GM18858 (cell line): ENCODE measurements at regions not wholly inside any gene's neighbourhood (a gene's known extent, or its start where the extent isn't known, plus 50 kb on each side); places are given as distances from the start of the nearest gene placed in this dataset.

Experiments
- ATAC-seq: cut with Tn5 transposase; IDR thresholded peaks from one replicate; pipeline ENCODE4 v1.9.1; 2021; ENCODE audit not compliant: unreplicated experiment

DNA sequence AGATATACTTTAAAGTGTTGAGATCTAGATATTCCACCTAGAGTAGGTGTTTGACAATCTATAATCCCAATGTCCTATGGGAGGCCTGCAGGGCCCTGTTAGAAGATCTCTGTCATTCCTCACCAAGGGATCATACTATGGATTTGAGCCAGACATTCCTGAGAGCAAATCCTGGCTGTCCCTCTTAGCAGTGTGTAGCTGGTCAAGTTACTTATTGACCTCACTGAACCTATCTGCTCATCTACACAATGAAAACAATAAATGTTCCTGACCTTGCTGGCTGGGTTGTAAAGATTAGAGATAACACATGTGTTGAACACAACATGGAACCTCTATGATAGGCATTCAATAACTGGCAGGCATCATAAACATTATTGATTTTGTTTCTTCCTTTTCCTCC, 265.6 kb upstream of the ATP11B start:
- ATAC-seq: no peak

DNA sequence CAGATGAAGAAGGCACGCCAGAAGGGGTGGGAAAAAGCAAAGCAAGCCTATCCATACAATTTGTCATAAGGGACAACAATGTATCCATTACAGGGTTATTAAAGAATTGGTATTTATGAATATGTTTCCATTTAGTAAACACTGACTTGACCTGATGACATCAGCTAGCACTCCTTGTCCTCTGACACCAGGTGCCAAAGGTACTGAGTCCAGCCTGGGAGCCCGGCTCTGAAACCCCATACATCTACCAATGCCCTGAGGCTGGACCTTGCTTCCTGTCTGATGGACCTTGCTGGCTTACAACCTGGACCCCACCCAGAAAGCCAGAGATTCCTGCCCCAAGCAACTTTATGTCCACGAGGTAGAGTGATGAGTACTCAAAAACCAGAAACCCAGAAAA, 263.0 kb upstream of the ATP11B start:
- ATAC-seq: no peak

DNA sequence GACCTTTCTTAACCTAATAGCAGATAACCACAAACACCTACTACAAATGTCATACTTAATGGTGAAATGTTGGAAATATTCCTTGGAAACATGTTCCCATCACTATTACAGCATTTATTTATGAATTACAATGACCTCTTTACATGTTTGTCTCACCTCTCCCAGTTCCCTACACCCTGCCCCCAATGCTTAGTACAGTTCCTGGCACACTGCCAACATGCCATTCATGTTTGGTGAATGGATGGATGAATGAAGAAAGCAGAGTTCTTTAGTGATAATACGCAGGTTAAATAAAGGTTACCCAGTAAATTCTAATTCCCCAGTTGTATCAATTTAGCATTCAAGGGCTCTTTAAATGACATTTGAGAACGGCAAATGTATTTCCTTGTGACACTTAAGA, 259.9 kb upstream of the ATP11B start:
- no peak for ATAC-seq

DNA sequence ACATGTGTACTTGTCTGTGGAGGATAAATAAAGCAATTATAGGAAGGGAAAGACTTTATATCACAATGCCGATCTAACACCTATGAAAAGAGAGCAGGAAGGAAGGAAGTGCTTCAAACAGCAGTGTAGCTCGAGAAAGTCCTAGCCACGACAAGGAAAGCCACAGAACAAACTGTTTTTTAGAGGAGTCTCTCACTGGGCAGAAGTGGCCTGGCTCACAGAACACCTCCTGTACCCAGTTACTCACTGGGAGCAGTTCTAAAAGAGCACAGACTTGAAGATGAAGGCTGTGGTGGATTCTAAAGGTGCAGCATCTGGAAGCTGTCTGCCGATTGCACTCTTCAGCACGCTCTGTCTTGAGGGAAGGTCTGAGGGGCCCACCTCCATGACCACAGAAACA, 248.8 kb upstream of the ATP11B start:
- no peak for ATAC-seq

DNA sequence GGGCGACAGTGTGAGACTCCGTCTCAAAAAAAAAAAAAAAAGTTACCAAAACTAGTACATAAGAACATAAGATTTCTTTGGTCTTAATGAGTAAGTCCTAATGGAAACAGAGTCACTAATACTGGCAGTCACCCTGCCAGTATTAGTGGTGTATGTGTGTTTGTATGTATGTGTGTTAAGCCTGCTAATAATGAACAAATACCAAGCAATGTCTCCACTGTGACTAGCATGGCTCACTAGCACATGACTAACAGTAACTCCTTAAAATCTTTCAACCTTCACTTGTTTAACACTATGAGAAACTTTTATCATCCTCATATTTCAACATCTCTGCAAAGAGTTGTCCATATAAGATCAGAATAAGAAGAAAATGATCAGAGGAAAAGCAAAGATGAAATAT, 231.0 kb upstream of the ATP11B start:
- ATAC-seq: no peak

DNA sequence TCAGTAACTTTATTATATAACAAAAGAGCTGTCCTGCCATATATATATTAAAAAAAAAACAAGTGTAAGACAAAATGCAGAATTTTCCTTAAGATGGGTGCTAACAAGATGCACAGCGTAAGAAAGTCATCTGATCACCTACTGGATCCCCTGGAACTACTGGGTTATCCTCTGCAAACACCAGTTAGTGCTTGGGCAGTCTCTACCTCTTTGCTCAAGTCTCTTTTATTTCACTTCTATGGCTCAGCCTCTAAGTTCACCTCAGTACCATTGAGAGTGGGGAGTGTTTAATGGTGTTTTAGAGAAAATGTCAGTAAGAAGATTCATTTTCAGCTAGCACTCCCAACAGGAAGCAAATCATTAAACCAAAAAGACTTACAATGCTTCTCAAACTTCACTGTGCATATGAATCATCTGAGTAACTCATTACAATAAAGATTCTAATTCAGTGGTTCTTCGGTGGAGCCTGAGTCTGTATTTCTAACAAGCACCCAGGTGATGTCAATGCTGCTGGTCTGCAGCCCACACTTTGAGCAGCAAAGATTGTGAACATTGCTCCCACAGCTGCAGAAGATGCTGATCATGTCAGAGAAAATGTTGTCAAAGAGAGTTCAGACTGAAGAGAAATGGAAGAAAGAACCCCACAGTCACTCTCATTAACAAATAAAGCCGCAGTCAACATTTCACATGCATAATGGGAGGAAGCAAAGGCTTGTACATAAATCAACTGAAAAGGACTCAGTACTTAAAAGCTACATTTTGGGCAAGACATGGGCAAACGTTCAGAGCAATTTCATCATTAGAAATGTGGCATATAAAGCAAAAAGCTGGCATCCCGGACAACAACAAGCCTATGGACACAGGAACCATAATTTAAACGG, 227.1 kb upstream of the ATP11B start:
- no peak for ATAC-seq

DNA sequence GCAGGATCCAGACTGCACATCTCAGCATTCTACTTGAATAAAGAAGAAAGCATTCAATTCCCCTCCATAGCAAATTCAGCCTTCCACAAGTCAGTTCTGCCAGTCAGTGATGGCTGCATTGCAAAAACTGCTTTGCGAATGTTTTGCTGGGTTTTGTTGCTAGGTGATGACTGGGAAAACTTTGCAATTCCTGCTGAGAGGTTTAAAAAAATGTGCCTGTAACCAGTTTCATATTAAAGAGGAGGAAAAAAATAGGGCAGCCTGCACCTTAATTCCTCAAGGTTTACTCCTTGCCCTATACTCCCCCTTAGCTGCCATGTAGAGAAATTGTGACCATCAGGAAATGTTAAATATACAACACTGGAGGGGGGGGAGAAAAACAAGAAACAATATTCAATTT, 225.6 kb upstream of the ATP11B start:
- ATAC-seq: no peak

DNA sequence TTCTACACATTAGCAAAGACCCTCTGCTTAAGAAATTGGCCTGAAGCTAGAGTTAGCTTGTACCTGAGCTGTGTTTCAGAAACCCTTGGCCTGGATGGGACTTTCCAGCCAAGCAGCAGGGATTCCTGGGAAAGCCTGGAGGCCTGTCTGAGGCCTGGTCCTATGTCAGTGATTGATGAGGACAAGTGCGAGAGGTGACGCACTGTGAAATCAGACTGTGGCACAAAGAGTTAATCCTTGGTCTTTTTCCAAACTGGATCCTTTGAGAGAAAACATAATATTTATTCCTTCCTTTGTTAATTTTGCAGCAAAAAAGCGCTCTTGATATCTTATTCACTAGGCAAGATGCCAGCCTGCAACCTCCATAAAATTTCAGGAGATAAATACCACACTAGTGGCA, 225.0 kb upstream of the ATP11B start:
- no peak for ATAC-seq

DNA sequence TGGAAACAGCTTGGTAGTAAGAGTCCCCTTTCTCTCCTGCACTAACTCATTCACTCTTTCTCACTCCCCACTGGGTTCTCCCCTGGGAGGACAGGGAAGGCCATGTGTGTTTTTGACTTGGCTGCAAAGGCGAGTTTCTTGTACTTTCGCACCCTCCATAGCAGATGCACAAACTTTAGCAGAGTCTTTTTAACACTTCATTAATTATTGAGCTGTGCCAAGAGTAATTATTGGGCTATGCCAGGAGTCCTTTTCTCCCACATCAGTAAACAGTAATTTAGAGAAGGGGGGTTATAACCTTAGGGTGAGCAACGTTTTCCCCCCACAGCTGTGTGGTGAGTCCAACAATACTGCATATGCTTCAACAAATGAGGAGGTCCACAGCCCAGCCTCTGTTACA, 224.4 kb upstream of the ATP11B start:
- ATAC-seq: no peak

DNA sequence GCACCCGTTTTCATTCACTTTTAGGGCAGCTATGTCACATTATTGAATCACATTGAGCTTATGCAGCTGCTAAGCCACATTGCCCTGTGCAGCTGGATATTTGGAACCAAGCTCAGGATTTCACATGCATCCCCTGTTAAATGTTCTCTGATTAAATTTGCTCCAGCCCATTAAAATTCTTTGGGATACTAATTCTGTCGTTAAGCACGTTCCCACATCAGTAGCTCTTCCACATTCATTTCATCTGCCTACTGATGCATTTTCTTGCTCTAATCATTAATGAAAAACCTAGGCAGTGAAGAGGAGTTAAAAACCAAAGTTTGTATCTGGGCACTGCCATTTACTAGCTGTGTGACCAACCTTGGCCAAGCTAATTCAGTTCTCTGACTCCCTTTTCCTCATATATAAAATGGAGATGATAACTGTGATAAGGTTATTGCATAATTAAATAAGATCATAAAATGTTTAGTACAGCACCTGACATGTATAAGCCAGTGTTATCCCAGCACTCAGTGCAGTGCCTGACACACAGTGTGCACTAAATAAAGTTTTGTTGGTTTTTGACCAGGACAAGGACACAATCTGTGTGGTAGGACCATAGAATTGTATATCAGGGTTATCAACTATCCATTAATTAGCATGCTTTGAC, 222.2 kb upstream of the ATP11B start:
- no peak for ATAC-seq

DNA sequence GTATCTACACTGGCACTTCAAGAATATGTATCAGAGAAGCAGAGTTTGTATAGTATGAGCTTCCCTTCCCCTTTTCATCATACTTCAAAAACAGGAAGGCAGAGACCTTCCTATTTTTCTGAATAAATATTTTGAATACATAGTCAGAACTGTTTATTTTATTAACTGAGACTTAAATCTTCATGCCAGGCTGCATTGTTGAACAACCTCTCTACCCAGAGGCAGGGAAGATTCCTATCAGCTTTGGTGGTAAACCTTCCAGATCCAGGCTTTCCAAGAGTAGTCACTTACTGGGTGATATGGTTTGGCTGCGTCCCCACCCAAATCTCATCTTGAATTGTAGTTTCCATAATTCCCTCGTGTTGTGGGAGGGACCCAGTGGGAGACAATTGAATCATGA, 217.4 kb upstream of the ATP11B start:
- no peak for ATAC-seq

DNA sequence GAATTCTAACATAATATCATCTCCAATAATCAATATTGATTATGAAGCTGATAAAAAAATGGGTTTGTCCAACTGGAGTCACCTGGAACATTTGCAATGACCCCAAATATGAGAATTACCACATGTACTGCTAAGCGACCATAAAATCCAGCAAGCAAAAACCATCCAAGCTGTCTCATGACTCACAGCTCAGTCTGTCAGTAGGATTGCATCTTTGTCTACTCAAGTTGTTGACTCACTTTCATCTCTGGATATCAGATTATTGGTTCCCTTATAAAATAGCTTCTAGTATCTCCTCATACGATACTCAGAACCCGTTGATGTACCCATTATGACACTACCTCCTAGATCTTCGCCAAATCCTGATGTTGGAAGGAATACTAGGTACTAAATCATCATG, 209.8 kb upstream of the ATP11B start:
- no peak for ATAC-seq

DNA sequence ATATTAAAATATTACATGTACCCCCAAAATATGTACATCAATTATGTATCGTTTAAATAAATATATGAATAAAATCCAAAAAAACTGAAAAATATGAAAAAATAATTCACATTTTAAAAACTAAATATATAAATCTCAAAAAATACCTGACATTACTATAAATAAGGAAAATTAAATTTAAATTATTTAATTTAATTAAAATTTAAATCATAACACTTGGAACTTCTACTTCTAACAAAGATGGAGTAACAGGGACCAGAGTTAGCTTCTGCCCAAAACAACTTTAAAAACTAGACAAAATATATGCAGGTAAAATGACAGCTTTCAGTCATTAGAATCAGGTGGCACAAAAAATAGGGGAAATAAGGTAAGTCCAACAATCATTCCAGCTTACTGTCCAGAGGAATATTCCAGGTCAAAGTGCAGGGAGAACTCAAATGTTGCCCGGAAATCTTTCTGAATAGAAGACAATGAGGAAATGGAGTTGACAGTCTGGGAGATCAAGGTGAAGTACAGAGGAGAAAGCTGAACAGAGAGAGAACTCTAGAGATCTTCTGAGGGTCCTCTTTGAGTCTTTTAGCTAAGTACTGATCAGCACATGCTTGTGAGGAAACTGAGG, 207.7 kb upstream of the ATP11B start:
- no peak for ATAC-seq

DNA sequence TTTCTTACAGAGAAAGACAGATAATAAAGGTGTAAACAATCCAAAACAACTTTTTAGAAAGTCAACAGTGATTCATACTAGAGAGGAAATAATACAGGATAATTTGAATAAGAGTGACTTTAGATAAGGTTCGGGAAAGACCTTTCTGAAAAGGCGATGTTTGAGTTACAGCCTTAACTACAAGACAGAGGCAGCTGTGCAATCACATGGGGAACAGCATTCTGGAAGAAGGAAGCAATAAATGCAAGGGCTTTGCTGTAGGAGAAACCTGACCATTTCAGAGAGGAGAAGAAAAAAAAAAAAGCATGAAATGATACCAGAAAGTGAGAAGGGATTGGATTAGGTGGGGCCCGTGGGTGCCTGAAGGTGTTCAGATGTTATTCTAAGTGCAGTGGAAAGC, 200.6 kb upstream of the ATP11B start:
- no peak for ATAC-seq

DNA sequence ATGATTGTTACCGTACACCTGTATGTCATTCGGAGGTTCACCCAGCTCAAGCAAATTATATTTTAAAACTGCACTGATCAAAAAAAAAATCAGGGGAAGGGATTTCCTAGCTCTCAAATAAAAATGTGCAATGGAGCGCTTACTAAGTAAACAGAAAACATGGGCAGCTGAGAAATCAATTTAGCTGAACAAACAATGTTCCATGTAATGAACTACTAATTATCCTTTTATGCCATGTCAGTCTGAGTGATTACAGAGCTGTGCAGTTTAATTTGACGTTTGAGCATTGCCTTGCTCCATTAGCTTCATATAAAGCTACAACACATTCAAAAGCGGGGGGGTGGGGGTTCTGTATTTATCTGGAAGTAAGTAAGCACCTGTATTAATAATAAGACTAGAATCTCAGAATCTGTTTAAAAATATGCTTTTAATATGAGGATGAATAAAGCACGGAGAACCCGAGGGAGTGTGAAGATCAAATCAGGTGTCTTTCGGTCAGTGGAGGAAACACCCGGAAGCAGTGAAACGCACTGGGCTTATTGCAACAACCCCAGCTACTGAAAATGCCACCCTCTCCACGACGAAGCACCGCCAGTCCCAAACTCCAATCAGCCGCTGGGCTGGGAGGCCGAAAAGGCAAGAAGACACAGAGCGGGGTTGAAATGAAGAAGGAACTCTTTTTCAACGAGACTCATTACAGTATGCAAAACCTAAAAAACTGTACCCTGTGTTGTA, 196.5 kb upstream of the ATP11B start:
- no peak for ATAC-seq

DNA sequence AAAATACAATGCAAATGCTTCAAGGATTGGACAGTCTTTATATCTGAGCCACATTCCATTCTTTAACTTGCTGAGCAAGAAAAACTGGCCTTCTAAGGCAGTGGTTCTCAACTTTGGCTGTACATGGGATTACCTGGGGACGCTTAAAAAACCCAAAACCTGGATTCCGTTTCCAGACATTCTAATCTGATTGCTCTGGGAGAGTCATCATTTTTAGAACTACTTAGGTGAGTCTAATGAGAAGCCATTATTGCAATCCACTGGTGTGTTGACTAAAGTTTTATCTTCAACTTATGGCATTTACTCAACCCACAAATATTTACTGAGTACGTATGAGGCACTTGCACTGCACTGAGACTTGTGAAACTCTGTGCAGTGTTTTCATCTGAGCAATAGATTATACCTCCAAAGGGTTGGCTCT, 195.7 kb upstream of the ATP11B start:
- ATAC-seq: no peak

DNA sequence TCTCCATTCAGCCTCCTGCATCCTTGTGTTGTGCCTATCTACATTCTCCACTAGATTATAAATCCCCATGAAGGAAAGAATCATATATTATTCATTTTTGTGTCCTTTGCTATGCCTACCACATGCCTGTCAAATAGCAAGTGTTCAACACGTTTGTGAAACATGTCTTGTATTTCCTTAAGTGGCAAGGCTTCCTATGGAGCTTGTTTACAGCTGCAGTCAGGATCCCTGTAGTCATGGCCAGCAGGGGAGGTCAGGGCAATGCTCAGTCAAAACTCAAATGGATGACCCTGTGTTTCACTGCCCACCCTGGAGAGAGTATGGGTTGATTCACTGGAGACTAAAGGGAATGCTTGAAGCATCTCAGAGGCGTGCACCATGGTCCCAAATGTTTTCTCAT, 191.7 kb upstream of the ATP11B start:
- ATAC-seq: no peak

DNA sequence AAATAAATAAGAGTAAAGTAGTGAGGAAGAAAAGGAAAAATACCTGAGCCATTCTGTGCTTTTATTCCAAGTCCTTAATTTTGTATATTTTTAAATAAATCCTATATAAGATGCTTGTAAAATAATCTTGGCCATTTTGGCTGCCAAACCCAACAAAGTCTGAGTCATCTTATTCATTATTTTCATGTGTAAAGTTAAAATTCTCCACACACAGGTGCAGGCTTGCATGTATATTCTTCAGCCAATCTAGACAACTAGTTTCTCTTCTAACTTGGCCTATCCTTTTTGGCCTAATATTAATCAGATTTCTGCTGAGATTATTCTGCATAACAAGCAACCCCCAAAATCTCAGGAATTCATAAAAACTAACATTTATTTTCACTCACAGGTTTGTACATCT, 189.8 kb upstream of the ATP11B start:
- no peak for ATAC-seq

DNA sequence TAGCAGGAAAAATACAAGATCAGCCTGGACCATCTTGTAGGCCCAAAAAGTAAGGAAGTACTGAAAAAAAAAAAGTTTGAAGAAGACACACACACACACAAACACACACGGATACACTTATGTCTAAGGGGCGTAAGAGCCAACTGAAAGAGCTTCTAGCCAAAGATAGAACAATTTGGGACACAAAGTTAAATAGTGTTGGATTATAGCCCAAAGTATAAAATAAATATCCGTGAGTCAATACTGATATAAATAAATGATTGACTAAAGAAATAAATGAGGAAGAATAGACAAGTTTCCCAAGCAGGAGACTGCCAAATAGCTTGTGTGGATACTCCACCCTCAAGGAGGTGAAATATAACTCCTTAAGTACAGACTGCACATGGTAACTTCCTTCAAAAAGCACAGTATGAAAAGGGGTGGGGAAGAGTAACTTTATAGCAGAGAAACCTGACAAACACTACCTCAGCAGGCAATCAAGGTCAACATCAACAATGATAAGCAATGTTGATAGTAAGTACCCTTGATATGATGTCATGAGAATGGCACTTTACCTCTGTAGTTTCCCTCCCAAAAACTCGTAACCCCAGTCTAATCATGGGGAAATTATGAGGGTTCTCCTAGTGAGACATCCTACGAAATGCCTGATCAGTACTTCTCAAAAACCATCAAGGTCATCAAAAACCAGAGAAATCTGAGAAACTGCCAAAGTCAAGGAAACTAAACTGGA, 187.3 kb upstream of the ATP11B start:
- ATAC-seq: no peak

DNA sequence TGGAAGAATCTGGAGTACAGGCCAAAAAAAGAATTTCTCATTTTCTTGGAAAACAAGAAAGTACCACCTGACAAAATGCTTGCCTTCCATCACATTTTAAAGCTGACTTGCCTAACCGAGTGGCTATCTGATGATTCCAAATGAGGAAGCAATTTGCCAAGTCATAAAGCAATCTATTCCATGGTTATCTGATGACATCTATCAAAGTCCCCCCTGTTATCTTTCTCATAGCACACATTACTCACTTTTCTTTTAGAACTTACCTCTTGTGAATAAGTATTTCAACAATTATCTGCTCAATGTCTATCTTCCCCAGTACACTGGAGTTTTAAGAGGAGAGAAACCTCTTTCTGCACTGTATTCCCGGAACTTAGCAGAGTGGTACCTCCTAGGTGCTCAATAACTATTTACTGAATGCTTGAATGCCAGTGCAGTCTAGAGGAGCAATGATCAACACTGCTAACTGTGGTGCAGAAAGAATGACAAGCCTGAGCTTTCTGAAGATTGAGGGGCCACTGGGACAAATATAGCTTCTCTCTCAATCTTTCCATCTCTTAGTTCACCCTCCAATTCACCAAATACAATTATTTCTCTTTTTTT, 186.3 kb upstream of the ATP11B start:
- ATAC-seq: no peak

DNA sequence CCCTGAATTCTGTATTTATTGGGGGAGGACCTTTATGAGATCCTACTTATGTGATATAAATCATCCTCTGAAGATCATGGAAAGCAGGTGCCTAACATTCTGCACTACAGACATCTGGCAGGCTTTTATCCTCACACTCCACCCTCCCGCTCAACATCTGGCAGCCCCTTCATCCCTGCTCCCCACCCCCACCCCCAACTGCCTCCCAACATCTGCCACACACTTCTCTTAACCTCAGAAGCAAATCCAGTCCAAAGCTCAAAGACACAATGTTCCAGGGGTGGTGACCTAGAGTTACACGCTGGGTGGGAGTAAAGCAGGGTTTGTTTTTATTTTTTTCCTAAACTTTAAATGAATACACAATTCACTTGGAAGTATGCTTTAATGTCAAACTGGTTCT, 184.5 kb upstream of the ATP11B start:
- no peak for ATAC-seq
